ENCODE measurements at regions not wholly inside any gene's neighbourhood (a gene's known extent, or its start where the extent isn't known, plus 50 kb on each side); places are given as distances from the start of the nearest gene placed in this dataset.
A peak's percentile ranks its signal among the peaks of the same experiment; 100 is the strongest.

DNA sequence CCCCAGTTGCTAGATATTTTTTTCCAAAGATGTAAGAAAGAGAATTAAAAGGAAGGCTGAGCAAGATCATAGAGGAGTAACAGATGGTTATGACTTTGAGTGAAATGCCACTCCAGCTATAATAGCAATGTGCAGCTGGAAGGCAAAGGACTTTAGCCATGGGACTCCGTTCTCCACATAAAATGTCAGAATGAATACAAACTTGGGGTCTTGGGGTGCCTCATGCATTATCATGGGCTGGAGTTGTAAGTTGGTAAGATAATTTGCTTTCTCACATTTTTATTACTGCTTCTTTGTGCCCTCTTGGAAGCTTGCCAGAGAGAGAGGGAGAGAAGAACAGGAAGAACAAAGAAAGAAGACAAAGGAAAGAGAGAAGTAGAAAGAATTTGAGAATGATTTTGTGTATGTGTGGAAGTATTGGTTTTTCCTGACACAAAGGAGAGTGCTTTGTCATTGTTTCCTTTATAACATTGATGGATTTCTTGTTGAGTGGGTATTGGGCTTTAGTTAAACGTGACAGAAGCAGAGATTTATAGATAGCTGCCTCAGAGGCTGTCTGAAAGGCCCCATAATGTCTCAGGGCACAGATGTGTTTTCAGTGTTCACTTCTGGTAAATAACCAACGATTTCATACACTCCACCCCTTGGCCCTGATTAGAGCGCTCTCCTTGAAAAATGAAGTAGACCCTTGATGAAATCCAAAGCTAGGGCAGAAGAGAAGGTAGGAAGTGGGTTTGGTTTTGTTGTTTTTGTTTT lies 715.3 kb downstream of the NR2F2 start:
- DNase-seq: no peak

DNA sequence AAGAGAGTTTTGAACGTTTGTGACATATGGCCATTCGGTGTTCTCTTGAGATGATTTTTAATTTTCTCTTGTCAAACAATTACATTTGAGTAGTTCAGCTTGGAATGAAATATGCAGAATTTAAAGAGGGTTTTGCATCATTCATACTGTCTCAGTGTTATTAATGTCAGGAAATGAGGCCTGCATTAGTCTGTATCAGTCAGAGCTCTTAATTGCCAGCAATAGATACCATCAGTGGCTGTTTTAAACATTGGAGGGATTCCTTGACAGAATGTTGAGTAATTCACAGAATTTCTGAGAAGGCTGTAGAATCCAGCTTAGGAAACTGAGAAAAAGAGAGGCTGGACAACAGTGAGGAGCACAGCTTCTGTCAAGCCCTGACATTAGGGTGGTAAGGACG lies 722.0 kb downstream of the NR2F2 start:
- DNase-seq: no peak

DNA sequence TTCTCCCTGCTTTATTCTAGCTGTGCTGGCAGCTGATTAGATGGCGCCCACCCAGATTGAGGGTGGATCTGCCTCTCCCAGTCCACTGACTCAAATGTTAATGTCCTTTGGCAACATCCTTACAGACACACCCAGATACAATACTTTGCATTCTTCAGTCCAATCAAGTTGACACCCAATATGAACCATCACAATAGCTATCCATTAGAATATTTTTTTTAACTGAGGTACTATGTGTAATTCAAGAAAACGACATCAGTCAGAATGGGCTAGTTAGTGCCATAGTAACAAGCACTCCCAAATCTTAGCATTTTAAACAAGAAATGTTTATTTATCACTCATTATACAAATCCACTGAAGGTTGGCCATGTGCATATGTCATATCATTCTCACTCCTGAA lies 723.1 kb downstream of the NR2F2 start:
- no peak for DNase-seq

DNA sequence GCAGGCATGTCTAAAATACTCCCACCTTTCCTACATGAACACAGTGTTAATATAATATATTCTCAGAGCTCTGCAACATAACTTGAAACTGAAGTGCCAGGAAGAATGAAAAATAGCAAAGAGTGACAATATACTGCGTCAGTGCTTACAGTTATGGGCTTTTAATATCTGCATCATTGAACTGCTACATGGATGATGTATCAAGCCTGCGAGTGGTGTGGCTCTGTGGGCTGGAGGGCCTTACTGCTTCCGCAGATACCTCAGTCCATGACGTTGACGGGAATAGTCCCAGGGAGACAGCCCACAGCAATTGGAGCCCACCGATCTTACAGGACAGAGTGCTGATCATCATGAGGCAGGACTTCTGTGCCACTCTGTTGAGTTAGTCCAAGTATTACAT lies 727.0 kb downstream of the NR2F2 start:
- DNase-seq: no peak

DNA sequence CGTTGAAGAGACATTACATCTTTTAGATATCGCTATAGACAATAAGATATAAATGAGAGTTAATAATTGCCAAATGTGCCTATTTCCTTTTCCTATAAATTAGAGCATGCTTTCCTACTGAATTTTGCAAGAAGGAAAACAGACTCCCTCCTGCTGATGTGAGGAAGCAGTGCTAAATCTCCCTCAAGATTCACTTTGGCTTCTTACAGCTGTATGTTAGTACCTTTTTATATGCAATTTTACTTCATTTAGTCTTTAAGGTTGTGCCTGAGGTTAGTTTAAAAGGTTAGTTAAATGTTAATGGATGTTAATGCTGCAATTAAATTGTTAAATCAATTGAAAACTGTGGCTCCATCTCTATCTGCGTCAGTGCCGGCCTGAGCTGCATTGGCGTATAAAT lies 728.8 kb downstream of the NR2F2 start:
- no peak for DNase-seq

DNA sequence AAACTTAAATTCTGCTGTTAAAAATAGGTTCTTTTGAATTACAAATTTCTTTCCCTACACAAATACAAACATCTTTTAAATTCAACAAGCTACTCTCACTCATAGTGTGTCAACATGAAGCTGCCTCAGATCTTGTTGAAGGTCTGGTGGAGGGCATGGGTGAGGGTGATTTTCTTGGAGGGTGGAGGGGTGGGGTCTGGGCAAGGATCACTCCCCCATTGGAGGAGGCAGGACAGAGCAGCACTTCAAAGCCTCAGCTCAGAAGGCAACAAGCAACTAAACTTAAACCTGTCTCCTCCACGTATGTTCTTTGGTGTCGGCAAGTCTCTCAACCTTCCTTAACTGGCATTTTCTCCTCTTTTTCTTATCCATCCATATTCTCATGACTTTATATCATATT lies 730.9 kb downstream of the NR2F2 start:
- no peak for DNase-seq

DNA sequence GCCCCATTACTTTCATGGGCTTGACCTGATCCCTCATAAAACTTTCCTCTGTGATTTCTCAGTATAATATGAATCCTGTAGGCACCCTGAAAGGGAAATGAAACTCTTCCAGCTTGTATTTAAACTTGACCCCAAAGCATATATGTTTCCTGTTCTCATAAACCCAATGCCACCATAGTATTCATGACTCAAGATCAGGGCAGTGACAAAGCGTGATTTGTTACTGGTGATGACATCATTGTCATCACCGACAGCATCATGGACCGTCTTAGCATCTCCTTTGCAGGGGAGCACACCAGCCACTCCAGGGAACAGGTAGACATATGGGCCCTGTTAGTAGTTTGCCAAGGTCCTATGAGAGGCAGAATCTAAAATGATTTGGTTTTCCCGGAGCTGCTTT lies 741.2 kb downstream of the NR2F2 start:
- no peak for DNase-seq

DNA sequence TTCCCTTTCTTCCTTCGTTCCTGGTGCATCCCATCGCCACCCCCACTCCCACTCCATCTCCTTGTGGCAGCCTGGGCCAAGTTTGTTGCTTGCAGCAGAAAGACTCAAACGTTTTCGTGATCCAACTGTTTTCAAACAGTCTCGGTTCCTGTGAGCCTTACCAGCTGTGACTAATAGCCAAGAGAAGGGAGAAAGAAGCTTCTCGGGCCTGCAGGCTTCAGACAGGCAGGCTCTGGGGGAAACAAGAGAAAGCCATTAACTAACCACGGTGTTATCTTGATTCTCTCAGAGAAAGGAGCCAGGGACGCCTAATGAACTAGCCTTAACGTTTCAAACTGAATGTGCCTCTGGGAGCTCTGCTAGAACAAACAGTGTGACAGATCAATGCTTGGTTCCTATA lies 742.0 kb downstream of the NR2F2 start:
- no peak for DNase-seq

DNA sequence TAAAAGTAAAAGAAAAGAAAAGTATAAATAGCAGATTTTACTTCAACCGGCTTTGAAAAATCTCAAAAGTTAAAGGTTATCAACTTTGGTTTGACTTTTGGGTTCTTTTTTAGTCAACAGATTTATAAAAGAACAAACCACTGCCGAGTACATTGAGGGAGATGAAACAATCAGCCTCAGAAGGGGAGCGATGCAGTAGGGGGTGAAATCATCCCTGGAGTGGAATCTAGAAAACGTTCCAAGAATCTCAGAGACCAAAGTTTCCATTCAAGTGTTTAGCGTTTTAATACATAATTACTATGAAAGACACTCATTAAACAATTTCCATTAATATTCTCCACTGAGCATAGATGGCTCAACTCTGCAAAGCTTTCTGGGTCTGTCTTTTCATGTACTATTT lies 745.5 kb downstream of the NR2F2 start:
- no peak for DNase-seq

DNA sequence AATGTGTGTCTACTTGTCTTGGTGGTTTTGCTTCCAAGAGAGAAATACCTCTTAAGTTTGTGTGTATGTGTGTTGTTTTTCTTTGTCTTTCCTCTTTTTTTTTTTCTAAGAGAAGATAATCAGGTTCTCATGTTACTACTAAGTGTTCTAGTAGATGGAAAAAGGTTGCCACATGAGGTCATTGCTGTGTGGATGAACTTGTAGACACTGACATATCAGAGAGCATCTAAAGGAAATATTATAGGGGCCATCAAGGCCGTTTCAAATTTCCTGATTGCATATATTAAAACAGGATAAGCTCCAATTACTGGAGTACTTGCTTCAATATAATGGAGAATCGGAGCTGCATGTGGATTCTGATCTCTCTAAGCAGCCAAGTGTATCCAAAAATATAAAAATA lies 747.5 kb downstream of the NR2F2 start:
- no peak for DNase-seq

DNA sequence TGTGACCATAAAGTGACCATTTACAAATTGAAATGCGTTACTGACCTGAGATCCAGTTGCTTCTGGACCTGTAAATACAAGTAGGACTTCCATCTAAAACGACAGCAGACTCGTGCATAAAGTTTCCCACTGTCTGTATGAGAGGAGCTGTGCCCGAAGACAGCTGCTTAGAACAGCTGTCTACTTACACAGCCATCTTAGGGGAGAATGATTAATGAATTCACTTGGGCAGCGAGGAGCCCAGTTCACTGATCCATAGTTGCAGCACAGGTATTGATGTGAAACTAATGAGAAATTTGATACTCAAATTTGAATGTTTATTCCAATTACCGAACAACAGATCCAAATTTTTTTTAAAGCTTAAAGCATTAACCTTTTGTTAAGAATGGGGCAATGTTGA lies 748.1 kb downstream of the NR2F2 start:
- DNase-seq: no peak

DNA sequence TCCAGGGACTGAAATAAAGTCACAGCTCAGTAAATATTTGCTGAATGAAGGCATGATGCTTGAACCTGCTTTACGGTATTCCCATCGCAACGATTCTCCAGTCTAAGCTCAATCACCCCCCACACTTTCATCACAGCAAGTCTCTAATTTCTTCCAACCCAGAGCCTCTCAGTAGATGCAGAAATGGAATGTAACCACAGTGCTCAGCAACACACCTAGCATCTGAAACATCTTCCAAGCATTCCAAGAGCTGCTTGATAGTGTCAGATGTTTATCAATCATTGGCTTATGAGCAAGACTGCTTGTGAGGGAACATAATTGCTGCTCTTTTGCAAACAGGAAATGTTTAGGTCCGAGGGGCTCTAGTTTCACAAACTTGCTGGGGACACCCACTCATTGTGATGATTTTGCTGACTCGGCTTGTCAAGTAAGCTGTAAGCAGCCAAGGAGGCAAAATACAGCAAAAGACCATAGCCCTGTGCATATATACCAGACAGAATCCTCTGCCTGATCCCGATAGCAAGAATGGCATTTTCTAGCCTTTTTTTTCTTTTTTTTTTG lies 751.2 kb downstream of the NR2F2 start:
- DNase-seq: no peak

DNA sequence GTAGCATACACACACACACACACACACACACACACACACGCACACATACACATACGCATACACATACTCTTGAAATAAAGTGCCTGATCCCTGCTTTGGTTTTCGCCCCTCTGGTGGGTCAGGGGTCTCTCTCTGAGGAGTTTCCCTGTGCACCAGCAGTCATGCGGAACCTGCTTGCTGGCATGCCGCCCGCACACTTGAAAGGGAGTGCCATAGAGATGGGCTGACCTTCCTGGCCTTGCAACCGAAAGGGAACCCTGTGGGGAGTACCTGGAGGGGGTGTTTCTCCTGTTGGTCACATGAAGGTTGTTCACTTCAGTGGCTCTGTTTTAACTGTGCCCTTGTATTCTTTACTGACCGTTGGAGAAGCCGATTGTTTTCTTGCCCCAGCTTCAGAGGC lies 752.3 kb downstream of the NR2F2 start:
- peak; percentile 37 for DNase-seq

DNA sequence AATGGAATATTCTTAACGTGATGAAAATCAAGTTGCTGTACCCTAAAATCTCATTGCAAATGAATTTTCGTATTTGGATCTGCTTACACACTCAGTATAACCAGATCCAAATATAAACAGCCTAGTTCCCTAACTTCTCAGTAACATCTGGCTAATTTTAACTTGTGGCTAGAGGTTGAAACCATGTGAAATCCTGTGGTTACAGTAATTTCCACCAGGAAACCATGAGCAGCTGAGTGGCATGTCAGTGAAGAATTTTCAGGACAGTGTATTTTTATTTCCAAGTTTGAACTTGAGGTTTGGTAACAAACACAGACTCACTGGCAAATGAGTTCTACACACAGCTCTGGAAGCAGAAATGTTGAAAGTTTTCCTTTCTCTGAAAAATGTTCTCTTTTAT lies 754.1 kb downstream of the NR2F2 start:
- no peak for DNase-seq

DNA sequence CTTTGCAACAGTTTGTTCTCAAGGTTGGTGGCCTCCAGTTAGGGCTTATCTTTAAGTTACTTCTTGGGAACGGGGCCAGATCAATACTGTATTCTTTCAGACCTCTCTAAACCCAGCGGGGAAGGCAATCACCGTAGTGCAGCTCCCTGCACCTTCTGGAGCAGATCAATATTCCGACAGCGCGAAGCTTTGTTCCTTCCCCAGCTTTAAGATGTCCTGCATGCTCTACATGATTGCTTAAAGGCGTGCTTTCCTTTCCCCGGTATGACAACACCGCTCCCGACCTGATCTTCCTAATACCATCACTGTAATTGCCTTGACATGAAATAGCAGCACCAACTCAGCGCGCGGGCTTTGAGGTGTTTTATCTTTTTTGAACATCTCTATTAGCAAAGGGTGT lies 755.2 kb downstream of the NR2F2 start:
- no peak for DNase-seq

DNA sequence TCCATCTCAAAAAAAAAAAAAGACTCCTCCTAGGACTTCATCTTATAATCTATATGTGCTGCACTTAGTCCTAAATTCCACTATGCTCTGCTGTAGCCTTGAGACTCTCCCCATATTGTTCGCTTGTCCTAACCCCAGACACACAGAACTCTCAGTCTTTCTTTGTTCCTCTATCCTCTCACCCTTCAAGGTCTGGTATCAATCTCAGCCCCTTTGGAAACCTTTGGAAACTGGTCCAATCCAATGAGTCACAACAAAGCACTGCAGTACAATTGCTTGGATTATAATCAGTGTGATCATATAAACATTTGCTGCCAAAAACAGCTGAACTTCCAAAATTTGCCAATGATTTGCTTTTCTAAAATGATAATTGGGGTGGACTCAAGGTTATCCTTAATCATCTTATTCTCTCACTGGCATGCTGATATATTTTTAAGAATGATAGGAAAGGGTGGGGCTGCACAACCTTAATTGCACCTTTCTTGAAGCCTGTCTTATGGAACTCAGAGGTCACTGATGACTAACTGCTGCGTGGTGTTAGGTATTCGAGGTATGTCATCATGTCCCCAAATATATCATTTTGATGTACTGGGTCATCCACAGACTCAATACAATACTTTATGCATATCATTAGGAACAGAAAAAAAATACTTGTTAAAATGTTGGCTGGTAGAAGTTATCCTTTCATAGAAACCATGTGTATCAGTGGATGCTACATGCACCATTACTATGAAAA lies 756.7 kb downstream of the NR2F2 start:
- no peak for DNase-seq

DNA sequence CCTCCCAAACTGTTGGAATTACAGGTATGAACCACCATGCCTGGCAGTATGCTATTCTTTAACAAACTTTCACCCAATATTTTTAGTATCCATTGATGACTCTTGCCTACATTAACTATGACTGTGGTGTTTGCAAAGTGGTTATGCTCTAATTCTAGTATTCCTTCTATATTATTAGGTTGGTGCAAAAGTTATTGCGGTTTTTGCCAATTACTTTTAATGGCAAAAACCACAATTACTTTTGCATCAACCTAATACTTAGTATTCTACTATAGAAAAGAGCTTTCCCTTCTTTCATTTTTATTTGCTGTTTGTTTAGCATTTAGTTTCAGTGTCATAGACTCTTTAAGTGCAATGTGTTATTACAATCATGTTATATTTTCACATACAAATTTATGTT lies 760.6 kb downstream of the NR2F2 start:
- no peak for DNase-seq

DNA sequence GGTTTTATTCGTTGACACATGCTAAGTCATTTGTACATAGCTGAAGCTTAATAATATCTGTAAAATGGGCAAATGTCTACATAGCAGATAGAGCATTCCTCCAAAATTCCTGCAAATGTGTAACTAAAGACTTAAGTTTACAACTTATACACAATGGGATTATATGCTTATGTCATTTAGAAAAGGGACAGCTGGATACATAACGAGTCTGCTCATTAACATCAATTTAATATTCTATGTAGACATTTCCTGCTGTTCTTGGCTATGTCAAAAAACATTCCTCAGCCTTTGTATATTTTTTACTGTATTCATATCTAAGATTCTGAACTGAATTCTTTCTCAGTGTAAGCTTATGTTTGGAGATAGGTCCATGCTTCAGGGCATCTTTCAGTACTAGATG lies 762.2 kb downstream of the NR2F2 start:
- no peak for DNase-seq

DNA sequence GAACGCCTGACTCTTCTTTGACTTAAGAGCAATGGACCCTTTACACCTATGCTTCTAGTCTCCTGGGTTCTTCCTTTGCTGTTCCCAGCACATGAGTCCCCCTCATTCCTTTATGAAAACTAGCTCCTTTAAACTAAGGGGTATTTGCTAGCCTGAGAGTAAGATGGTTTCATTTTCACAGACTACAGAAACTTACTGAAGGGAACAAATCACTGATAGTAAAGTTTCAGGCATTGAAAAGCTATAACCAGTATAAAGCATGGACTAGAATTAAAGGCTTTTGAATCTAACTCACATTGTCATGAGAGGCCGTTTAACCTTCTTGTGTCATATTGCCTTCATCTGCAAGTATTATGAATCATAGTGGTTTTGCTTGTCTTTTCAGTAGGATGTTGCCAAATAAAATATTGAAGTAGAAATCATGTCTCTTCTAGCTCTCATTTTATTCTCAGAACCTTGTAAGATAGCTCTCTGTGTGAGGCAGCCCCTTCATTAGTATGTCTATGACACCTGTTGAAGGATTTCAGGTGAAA lies 765.9 kb downstream of the NR2F2 start:
- no peak for DNase-seq

DNA sequence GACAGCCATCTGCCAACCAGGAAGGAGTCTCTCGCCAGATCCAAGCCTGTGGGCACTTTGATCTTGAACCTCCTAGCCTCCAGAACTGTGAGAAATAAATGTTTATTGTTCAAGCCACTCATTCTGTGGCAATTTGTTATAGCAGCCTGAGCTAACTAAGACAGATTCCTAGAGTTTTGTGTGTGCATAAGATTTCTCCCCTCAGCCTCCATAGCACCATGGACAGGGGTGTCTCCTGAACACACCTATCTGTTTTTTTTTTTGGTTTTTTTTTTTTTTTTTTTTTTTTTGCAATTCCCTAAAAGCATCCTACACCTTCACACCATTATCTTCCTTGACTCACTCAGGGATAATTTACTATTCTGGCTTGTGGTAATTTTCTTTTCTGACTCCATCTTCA lies 768.5 kb downstream of the NR2F2 start:
- DNase-seq: no peak

DNA sequence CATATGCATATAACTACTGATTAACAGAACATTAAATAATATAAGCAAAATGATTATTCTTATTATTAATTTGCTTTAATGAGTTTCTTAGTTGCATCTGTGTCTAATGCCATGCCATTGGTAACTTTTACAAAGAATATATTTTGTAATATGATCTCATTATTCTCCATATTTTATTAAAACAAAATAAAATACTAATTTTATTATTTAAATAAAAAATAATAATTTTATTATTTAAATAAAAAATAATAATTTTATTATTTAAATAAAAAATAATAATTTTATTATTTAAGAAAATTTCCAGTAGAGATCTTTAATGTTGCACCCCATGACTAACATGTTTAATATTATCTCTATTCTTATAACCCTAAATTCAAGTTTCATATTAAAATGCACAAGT lies 771.1 kb downstream of the NR2F2 start:
- DNase-seq: no peak

DNA sequence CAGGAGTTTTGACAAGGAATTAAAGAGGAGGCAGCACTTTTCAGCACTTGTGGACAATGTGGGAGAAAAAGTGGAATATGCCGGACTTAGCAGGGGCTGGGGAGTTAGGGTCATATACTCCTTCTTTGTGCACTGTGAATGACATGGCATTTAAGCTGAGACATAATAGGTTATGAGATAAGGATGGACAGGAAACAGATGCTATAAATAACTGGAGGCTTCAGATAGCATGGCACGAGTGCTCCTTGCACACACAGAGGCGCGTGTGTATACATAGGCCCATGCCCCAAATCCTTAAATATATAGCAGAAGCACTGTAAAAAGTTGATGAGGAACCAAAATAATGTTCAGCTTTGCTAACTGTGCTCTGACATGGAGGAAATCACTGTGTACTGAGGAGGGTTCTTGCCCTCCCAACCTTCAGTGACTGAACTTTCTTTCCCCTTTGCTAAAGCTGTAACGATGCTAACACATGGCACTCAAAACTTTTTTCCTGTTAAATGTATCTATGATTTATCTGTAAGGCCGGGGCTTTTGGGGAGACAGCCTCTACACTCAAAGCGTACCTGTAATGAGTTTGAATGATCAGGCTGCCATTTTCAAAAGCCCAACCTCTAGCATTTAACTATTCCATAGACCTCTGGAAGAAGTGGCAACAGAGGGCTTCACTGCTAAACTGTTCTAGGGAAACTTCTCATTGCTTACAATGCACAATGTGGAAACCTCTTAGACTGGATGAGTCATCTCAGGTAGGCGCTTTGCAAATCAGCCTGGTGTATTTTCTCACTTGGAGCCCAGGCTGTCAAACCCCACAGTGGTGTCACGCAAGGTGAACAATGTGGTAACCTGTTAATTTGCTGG lies 784.6 kb downstream of the NR2F2 start:
- DNase-seq: no peak

DNA sequence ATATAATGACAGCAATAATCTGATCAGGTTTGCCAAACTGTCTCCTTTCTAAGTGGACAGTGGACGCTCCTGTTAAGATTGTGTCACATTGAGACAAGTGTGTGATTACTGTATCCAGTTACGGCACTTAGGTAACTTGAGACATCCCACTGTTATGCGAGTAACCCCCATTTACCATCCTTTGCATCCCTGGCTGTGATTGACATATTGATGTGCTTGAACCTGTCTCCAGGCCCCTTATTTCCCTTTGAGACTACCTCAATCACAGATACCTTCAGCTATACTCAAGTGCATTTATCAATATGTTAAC lies 785.2 kb downstream of the NR2F2 start:
- peak; percentile 1 for DNase-seq

DNA sequence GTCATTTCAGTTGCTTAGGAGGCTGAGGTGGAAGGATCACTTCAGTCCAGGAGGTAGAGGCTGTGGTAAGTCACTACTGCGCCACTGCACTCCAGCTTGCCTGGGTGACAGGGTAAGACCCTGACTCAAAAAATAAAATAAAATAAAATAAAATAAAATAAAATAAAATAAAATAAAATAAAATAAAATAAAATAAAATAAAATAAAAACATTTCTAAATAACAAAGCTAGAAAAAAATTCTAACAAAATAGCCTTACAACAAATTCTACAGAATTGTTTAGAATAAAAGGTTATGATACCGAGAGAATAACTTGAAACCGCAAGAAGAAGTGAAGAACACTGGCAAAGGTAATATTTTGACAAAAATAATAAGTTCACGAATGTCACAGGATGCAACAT lies 794.3 kb downstream of the NR2F2 start:
- DNase-seq: no peak
